PFSK-1 (cell line): ENCODE measurements at regions not wholly inside any gene's neighbourhood (a gene's known extent, or its start where the extent isn't known, plus 50 kb on each side); places are given as distances from the start of the nearest gene placed in this dataset.

Experiments
- FOXP2 ChIP-seq: optimal IDR thresholded peaks from 2 replicates; pipeline ENCODE3; 2011; ENCODE audit warnings: borderline replicate concordance, control low read depth, inconsistent platforms; ENCODE audit not compliant: insufficient read depth; ENCODE audit errors: extremely low read length, extremely low read depth
- POLR2AphosphoS5 ChIP-seq: IDR thresholded peaks from 2 replicates; pipeline ENCODE4 v1.6.1; 2012; ENCODE audit warnings: low read depth, mild to moderate bottlenecking, control low read depth, low read length, moderate library complexity
- REST ChIP-seq, 2 experiments: IDR thresholded peaks; 2 replicates each; pipeline versions ENCODE4 v1.6.1 to v1.8.0; 2011 to 2012; ENCODE audit warnings: low read depth in 2 of 2, low read length in 2 of 2, control low read depth in 1 of 2, inconsistent platforms in 1 of 2, mild to moderate bottlenecking in 1 of 2, moderate library complexity in 1 of 2; ENCODE audit not compliant: insufficient read depth in 1 of 2
- SIN3A ChIP-seq: IDR thresholded peaks from 2 replicates; pipeline ENCODE4 v1.6.1; 2012; ENCODE audit warnings: mild to moderate bottlenecking, low read length, moderate library complexity, borderline replicate concordance; ENCODE audit not compliant: insufficient read depth
- TAF1 ChIP-seq: IDR thresholded peaks from 2 replicates; pipeline ENCODE4 v1.6.1; 2012; ENCODE audit warnings: low read length, control low read depth, borderline replicate concordance; ENCODE audit not compliant: insufficient read depth

GRCh38 chr5:74957906-74958305, 91.7 kb upstream of the FAM169A start:
- TF ChIP-seq POLR2AphosphoS5 (no peak), TAF1 (no peak), REST (IDR thresholded peaks at IDR 0.05; ENCODE audit: insufficient read depth in 1 of 2, low read depth in 2 of 2, low read length in 2 of 2) (no peak), SIN3A (no peak), FOXP2 (no peak)
